GM19239 (cell line): ENCODE measurements at regions not wholly inside any gene's neighbourhood (a gene's known extent, or its start where the extent isn't known, plus 50 kb on each side); places are given as distances from the start of the nearest gene placed in this dataset.
"Not testable (repeated sequence)": the region's sequence is repeated elsewhere in the genome, so short reads cannot be mapped to it uniquely, and the experiment has no call there.

Experiments used
- DNase-seq: peaks from one replicate; pipeline ENCODE4 v3.0.0; 2011; ENCODE audit warnings: low spot score; ENCODE audit not compliant: insufficient read length
- FAIRE-seq: peaks from 2 replicates; lab custom pipeline; 2011; peaks lifted over from hg19 to GRCh38; lab: Jason Lieb, UNC

DNA sequence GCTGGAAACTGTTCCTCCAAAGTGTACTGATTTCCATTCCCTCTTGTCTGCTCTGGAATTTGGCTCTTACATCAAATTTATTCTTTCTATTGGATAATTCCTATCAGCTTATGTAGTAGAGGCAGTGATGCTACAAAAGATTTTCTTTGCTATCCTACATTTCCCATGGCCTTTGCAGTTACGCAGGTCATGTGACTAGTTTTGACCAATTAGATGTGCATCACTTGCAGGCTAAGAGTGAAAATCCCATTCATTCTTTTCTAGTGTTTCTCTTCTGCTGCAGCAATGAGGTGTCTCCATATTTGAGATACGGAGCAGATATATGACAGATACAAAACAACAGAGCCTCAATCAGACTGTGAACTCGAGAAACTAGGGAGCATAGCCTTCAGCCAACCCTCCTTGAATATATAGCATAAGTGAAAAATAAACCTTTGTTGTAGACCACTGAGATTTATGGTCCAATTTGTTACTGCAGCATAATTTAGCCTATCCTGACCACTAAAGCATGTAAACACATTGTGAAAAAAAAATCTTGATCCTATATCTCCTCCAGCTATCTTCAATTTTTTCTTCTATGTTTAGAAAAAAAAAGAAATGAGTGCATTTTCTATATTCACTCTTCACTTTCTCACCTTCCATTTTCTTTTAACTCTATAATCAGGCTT lies 102.0 kb downstream of the HNMT start:
- FAIRE-seq (no peak), DNase-seq (no peak)

- no peak for FAIRE-seq
These were observed 102.6 kb downstream of the HNMT start for GRCh38 chr2:138066841-138067240.

GRCh38 chr2:138068669-138069068 lies 104.4 kb downstream of the HNMT start:
- not testable (repeated sequence) for FAIRE-seq, DNase-seq

More at GRCh38 chr2:138066841-138067240, 102.6 kb downstream of the HNMT start:
- no peak for DNase-seq

- FAIRE-seq, DNase-seq: not testable (repeated sequence)
These were observed 106.9 kb downstream of the HNMT start for GRCh38 chr2:138071042-138071719.

GRCh38 chr2:138071720-138072719 lies 107.7 kb downstream of the HNMT start:
- no peak for DNase-seq
- FAIRE-seq, result no peak

- FAIRE-seq, result no peak
- no peak for DNase-seq
These were observed 113.9 kb downstream of the HNMT start for GRCh38 chr2:138078153-138078552.

DNA sequence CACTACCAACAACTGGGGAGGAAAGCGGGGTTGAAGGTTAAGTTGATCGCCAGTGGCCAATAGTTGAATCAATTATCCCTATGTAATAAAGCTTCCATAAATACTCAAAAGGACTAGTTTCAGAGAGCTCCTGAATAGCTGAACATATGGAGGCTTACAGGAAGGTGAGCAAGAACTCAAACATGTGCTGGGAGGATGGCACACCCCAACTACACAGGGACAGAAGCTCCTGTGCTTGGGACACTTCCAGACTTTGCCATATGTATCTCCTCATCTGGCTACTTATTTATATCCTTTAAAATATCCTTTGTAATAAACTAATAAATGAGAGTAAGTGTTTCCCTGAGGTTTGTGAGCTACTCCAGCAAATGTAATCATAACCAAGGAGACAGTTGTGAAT lies 115.7 kb downstream of the HNMT start:
- FAIRE-seq (no peak), DNase-seq (no peak)

GRCh38 chr2:138081225-138082073 lies 117.2 kb downstream of the HNMT start:
- no peak for FAIRE-seq

GRCh38 chr2:138084206-138084605 lies 119.9 kb downstream of the HNMT start:
- DNase-seq (no peak), FAIRE-seq (no peak)

More at GRCh38 chr2:138081225-138082073, 117.2 kb downstream of the HNMT start:
- DNase-seq, result no peak

DNA sequence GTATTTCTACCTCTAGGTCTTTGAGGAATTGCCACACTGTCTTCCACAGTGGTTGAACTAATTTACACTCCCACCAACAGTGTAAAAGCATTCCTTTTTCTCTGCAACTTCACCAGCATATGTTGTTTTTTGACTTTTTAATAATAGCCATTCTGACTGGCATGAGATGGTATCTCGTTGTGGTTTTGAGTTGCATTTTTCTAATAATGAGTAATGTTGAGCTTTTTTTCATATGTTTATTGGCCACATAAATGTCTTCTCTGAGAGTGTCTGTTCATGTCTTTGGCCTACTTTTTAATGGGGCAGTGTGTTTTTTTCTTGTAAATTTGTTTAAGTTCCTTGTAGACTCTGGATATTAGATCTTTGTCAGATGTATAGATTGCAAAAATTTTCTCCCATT lies 121.2 kb downstream of the HNMT start:
- FAIRE-seq, result not testable (repeated sequence)

DNA sequence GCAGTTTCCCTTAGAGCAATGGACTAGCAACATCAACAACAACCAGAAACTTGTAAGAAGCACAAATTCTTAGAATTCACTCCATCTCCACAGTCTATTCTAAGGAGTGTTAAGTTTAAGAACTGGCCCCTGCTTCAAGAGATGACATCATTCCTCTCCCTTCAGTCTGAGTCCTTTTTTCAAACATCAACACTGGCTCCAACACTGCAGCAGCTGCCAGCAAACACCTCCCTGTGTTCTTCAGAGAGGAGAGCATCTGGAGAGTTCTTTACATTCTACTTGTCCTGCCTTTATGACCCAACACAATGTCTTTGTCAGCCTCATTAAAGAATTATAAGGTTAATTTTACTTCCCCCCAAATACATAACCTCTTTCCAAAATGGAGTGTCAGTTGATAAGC lies 122.3 kb downstream of the HNMT start:
- FAIRE-seq (no peak), DNase-seq (no peak)

More for the DNA sequence above, 121.2 kb downstream of the HNMT start:
- DNase-seq, result not testable (repeated sequence)

- FAIRE-seq (no peak), DNase-seq (no peak)
These were observed 123.7 kb downstream of the HNMT start for GRCh38 chr2:138087751-138088593.

- FAIRE-seq (no peak), DNase-seq (no peak)
These were observed 126.1 kb downstream of the HNMT start for GRCh38 chr2:138090330-138090729.

DNA sequence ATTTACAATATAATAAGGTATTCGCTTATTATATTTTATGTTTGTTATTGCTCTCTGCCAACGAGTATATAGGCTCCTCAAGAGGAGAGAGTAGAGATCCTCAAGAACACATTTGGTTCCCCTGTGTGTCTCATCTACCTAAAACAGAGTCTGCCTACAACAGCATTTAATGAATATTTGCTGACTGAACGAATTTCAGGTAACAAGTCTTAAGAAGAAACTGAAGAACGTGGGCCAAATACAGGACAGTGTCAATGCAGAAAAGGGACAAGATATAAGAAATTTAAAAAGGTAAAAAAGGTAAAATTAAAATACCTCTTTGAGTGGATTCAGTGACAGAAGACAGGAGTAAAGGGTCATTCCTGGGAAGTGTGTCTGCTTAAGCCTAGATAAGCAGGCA lies 129.2 kb downstream of the HNMT start:
- DNase-seq, result no peak
- no peak for FAIRE-seq

DNA sequence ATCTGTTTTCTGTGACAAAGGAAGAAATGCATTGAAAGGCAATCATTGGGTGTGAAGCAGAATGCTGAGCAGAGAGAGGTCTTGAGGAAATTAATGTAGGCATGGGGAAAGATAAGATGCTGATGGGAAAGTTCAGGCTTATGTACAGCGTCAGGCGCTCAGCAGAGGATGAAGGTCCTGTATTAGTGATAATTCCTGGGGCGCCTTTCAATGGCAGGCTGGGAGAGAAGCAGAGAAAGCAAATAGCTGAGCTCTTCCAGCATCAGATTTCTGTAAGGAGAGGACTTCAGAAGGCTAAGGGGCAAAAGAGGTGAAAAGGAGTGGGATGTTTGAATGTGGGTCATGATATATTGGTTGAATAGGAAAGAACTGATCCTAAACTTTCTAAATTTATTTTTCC lies 129.8 kb downstream of the HNMT start:
- DNase-seq (no peak), FAIRE-seq (no peak)

GRCh38 chr2:138095336-138095735 lies 131.1 kb downstream of the HNMT start:
- FAIRE-seq (no peak), DNase-seq (no peak)

GRCh38 chr2:138099288-138099687 lies 135.0 kb downstream of the HNMT start:
- FAIRE-seq, DNase-seq: not testable (repeated sequence)

GRCh38 chr2:138101718-138102117 lies 137.4 kb downstream of the HNMT start:
- FAIRE-seq (no peak), DNase-seq (no peak)

- DNase-seq, result no peak
- FAIRE-seq, result no peak
These were observed 138.4 kb downstream of the HNMT start for GRCh38 chr2:138102664-138103063.
